Upper lobe of left lung (tissue), 6 donors: ENCODE measurements at regions not wholly inside any gene's neighbourhood (a gene's known extent, or its start where the extent isn't known, plus 50 kb on each side); places are given as distances from the start of the nearest gene placed in this dataset.

ENCODE experiments used
- ATAC-seq, 2 donors: fragments of 200-7000 bp; cut with Tn5 transposase; one replicate each; pipeline ENCODE4 v1.9.1; 2022; ENCODE audit warnings: mild to moderate bottlenecking in 2 of 2, moderate library complexity in 2 of 2; ENCODE audit not compliant: low FRiP score in 2 of 2
- DNase-seq, 2 donors: peaks; one replicate each; pipeline ENCODE4 v3.0.0-alpha.2; 2019 to 2020
- H3K27ac ChIP-seq, 4 donors: fragments of 200-600 bp; sonication (generic); one replicate each; pipeline ENCODE4 v1.5.1; 2016 to 2019
- H3K27me3 ChIP-seq, 4 donors: fragments of 200-600 bp; sonication (generic); one replicate each; pipeline ENCODE4 v1.5.1; 2017 to 2019
- H3K36me3 ChIP-seq, 4 donors: fragments of 200-600 bp; sonication (generic); one replicate each; pipeline ENCODE4 v1.5.1; 2016 to 2019
- H3K4me1 ChIP-seq, 4 donors: fragments of 200-600 bp; sonication (generic); one replicate each; pipeline ENCODE4 v1.5.1; 2018 to 2019
- H3K4me3 ChIP-seq, 4 donors: fragments of 200-600 bp; sonication (generic); one replicate each; pipeline ENCODE4 v1.5.1; 2017 to 2019; ENCODE audit warnings: mild to moderate bottlenecking in 2 of 4, moderate library complexity in 1 of 4
- H3K9me3 ChIP-seq, 4 donors: fragments of 200-600 bp; sonication (generic); one replicate each; pipeline ENCODE4 v1.5.1; 2018 to 2019
- CTCF ChIP-seq, 6 experiments: fragments of 450-650 bp in 4 of 6; fragments of 200-600 bp in 2 of 6; sonication (generic) in 2 of 6; IDR thresholded peaks; one replicate each; pipeline ENCODE4 v1.5.1; 2016 to 2019; ENCODE audit warnings: antibody characterized with exemption in 6 of 6
- EP300 ChIP-seq, 4 donors: sonication (generic); formaldehyde crosslinking; IDR thresholded peaks; one replicate each; pipeline ENCODE4 v1.5.1; 2017; ENCODE audit warnings: antibody characterized with exemption in 4 of 4, control low read depth in 2 of 4
- POLR2A ChIP-seq, 4 donors: fragments of 450-650 bp; IDR thresholded peaks; one replicate each; pipeline ENCODE4 v1.5.1; 2016 to 2017; ENCODE audit warnings: antibody characterized with exemption in 4 of 4, mild to moderate bottlenecking in 2 of 4
- POLR2AphosphoS5 ChIP-seq, 2 donors: sonication (generic); formaldehyde crosslinking; IDR thresholded peaks; one replicate each; pipeline ENCODE4 v1.5.1; 2017; ENCODE audit warnings: antibody characterized with exemption in 2 of 2
- whole genome bisulfite sequencing, 2 donors: methylation state at CpG; one replicate each; pipeline ENCODE4 v1.1.5; 2017 to 2018; 5-methylcytosine and 5-hydroxymethylcytosine counted together
- donor health status: DM: no; HTN: no; CAD: no; lungs with moderate emphysema.
- donor health status: DM: no; HTN: yes; CAD: no; lungs with severe emphysema.

GRCh38 chr20:57857969-57858368 lies 148.2 kb upstream of the PMEPA1 start:
- Histone ChIP-seq H3K27ac (no peak overlapping the region), H3K27me3 (no peaks in the 10 kb centered on the region), H3K4me3 (no peak overlapping the region), H3K36me3 (no peaks in the 10 kb centered on the region), H3K9me3 (no peaks in the 10 kb centered on the region), H3K4me1 (no peaks in the 10 kb centered on the region)
- ATAC-seq: no peak
- 89 to 95% methylated on average over 2 of the region's 2 CpGs for WGBS, 2 donors
- no peak for DNase-seq
- TF ChIP-seq POLR2A (IDR thresholded peaks at IDR 0.05) (no peak), POLR2AphosphoS5 (IDR thresholded peaks at IDR 0.05) (no peak), EP300 (IDR thresholded peaks at IDR 0.05) (no peak), CTCF (IDR thresholded peaks at IDR 0.05) (no peak)

- H3K27me3 ChIP-seq: no peaks in the 10 kb centered on the region
- H3K27ac ChIP-seq: no peak overlapping the region
- no peak overlapping the region for H3K4me3 ChIP-seq
- no peak for DNase-seq
- H3K4me1 ChIP-seq: no peaks in the 10 kb centered on the region
- no peaks in the 10 kb centered on the region for H3K9me3 ChIP-seq
- H3K36me3 ChIP-seq: no peaks in the 10 kb centered on the region
- 92% methylated on average over 2 of the region's 2 CpGs for WGBS, 2 donors
- TF ChIP-seq CTCF (IDR thresholded peaks at IDR 0.05) (no peak), POLR2AphosphoS5 (IDR thresholded peaks at IDR 0.05) (no peak), POLR2A (IDR thresholded peaks at IDR 0.05) (no peak), EP300 (IDR thresholded peaks at IDR 0.05) (no peak)
- no peak for ATAC-seq
Observed at GRCh38 chr20:57857118-57857517, 147.3 kb upstream of the PMEPA1 start.

- no peak overlapping the region for H3K4me3 ChIP-seq
- no peak for TF ChIP-seq POLR2AphosphoS5 (IDR thresholded peaks at IDR 0.05)
- TF ChIP-seq POLR2A (IDR thresholded peaks at IDR 0.05): no peak
- no peak for TF ChIP-seq CTCF (IDR thresholded peaks at IDR 0.05)
- H3K4me1 ChIP-seq: no peaks in the 10 kb centered on the region
- H3K36me3 ChIP-seq: no peaks in the 10 kb centered on the region
- DNase-seq (peak in 1 of 2 donors; percentile 3), ATAC-seq (no peak)
- 78 to 89% methylated on average over 2 of the region's 2 CpGs for WGBS, 2 donors
- H3K27me3 ChIP-seq: no peaks in the 10 kb centered on the region
- H3K9me3 ChIP-seq: no peaks in the 10 kb centered on the region
- H3K27ac ChIP-seq: no peak overlapping the region
Observed at GRCh38 chr20:57856658-57857057, 146.8 kb upstream of the PMEPA1 start.

- Histone ChIP-seq H3K27me3 (no peaks in the 10 kb centered on the region), H3K36me3 (no peaks in the 10 kb centered on the region), H3K4me3 (no peak overlapping the region), H3K9me3 (no peaks in the 10 kb centered on the region), H3K27ac (no peak overlapping the region), H3K4me1 (no peaks in the 10 kb centered on the region)
- WGBS, 2 donors: 79 to 85% methylated on average over 4 of the region's 4 CpGs
- ATAC-seq (no peak), DNase-seq (no peak)
- TF ChIP-seq POLR2AphosphoS5 (IDR thresholded peaks at IDR 0.05) (no peak), EP300 (IDR thresholded peaks at IDR 0.05) (no peak)
Observed at GRCh38 chr20:57851796-57852195, 142.0 kb upstream of the PMEPA1 start.

- Histone ChIP-seq H3K27ac (no peak overlapping the region), H3K4me1 (no peaks in the 10 kb centered on the region), H3K27me3 (no peaks in the 10 kb centered on the region), H3K4me3 (no peak overlapping the region), H3K36me3 (no peaks in the 10 kb centered on the region), H3K9me3 (no peaks in the 10 kb centered on the region)
- no peak for TF ChIP-seq POLR2AphosphoS5 (IDR thresholded peaks at IDR 0.05)
- peak in 1 of 4 donors; percentile 77 for TF ChIP-seq EP300 (IDR thresholded peaks at IDR 0.05)
- TF ChIP-seq POLR2A (IDR thresholded peaks at IDR 0.05): no peak
- no peak for TF ChIP-seq CTCF (IDR thresholded peaks at IDR 0.05)
- WGBS, 2 donors: 91 to 95% methylated on average over 3 of the region's 3 CpGs
- ATAC-seq (no peak), DNase-seq (peak in 1 of 2 donors; percentile 5)
Observed at GRCh38 chr20:57851025-57851682, 141.3 kb upstream of the PMEPA1 start.
